RWPE2 (cell line): ENCODE measurements at regions not wholly inside any gene's neighbourhood (a gene's known extent, or its start where the extent isn't known, plus 50 kb on each side); places are given as distances from the start of the nearest gene placed in this dataset.

ENCODE experiments used
- ATAC-seq: fragments of 200-7000 bp; cut with Tn5 transposase; 3 replicates; pipeline ENCODE4 v1.9.1; 2021; ENCODE audit warnings: low read depth
- DNase-seq: peaks from one replicate; pipeline ENCODE4 v3.0.0-alpha.2; 2020; ENCODE audit warnings: low spot score
- H3K27ac ChIP-seq: fragments of 450-650 bp; 2 replicates; pipeline ENCODE4 v1.5.1; 2017; ENCODE audit warnings: mild to moderate bottlenecking; ENCODE audit not compliant: poor library complexity, severe bottlenecking
- H3K27me3 ChIP-seq: fragments of 250-450 bp; sonication (Bioruptor Pico); 2 replicates; pipeline ENCODE4 v1.5.1; 2021; ENCODE audit warnings: mild to moderate bottlenecking, moderate library complexity; ENCODE audit not compliant: insufficient read depth, poor library complexity, severe bottlenecking
- H3K36me3 ChIP-seq: fragments of 250-450 bp; sonication (Bioruptor Pico); 2 replicates; pipeline ENCODE4 v1.5.1; 2020; ENCODE audit warnings: low read depth, mild to moderate bottlenecking, moderate library complexity
- H3K4me1 ChIP-seq: fragments of 250-450 bp; sonication (Bioruptor Pico); 2 replicates; pipeline ENCODE4 v1.5.1; 2021; ENCODE audit warnings: mild to moderate bottlenecking, moderate library complexity; ENCODE audit not compliant: insufficient read depth, poor library complexity, severe bottlenecking
- H3K4me3 ChIP-seq: fragments of 250-450 bp; sonication (Bioruptor Pico); 2 replicates; pipeline ENCODE4 v1.5.1; 2021; ENCODE audit warnings: mild to moderate bottlenecking, moderate library complexity; ENCODE audit not compliant: severe bottlenecking
- H3K9me3 ChIP-seq: fragments of 250-450 bp; sonication (Bioruptor Pico); 2 replicates; pipeline ENCODE4 v1.5.1; 2021; ENCODE audit warnings: mild to moderate bottlenecking, moderate library complexity; ENCODE audit not compliant: severe bottlenecking
- TF ChIP-seq, protein P1 (sequence below): fragments of 450-650 bp; IDR thresholded peaks from one replicate; pipeline ENCODE4 v1.5.1; 2017; ENCODE audit warnings: mild to moderate bottlenecking, moderate library complexity; ENCODE audit not compliant: poor library complexity, severe bottlenecking

DNA sequence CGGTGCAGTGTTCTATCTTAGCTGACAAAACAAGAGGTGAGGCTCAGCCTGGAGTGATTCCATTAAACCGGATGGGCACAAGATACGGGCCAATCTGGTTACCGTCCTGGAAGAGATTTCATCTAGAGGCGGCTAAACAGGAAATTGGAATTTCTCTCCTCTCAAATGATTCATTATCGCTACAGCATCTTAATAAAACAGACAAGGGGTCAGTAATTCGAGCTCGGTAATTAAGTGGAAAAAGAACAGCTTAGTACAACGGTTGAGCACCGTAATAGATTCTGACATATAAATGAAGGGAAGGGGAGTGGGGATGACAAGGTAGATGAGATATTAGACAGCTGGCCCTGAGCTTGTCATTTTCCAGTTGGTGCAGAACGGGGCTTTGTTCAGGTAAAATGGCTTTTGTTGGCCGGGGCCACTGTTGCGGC, 137.2 kb downstream of the EDN3 start:
- TF ChIP-seq, protein P1, sequence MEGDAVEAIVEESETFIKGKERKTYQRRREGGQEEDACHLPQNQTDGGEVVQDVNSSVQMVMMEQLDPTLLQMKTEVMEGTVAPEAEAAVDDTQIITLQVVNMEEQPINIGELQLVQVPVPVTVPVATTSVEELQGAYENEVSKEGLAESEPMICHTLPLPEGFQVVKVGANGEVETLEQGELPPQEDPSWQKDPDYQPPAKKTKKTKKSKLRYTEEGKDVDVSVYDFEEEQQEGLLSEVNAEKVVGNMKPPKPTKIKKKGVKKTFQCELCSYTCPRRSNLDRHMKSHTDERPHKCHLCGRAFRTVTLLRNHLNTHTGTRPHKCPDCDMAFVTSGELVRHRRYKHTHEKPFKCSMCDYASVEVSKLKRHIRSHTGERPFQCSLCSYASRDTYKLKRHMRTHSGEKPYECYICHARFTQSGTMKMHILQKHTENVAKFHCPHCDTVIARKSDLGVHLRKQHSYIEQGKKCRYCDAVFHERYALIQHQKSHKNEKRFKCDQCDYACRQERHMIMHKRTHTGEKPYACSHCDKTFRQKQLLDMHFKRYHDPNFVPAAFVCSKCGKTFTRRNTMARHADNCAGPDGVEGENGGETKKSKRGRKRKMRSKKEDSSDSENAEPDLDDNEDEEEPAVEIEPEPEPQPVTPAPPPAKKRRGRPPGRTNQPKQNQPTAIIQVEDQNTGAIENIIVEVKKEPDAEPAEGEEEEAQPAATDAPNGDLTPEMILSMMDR: no peak
- Histone ChIP-seq H3K36me3 (no peaks in the 10 kb centered on the region), H3K4me1 (peaks cover 3% of the 10 kb centered on the region), H3K27me3 (peaks cover 5% of the 10 kb centered on the region), H3K27ac (no peak overlapping the region), H3K9me3 (no peaks in the 10 kb centered on the region), H3K4me3 (no peak overlapping the region)
- no peak for DNase-seq
- ATAC-seq: no peak

DNA sequence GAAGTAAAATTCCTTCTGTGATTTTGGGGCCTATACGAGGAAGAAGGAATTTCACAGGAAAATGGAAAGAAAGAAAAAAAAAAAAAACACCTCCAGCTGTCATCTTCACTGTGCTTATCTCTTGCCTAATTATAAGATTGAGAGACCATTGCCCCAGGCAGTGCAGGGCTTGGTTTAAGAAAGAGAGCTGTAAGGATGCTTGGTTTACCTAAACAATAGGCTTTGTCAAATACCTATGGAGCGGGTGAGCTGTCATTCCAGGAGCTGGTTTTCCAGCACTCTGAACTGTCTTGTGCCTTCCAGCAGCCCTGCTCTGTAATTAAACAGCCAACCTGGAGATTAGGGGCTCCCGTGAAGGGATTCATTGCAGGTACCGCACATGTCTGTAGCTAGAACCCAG, 137.8 kb downstream of the EDN3 start:
- no peak overlapping the region for H3K4me3 ChIP-seq
- H3K27me3 ChIP-seq: peaks cover 11% of the 10 kb centered on the region
- H3K27ac ChIP-seq: no peak overlapping the region
- H3K4me1 ChIP-seq: peaks cover 3% of the 10 kb centered on the region
- H3K9me3 ChIP-seq: no peaks in the 10 kb centered on the region
- ATAC-seq (no peak), DNase-seq (no peak)
- TF ChIP-seq, protein P1: no peak
- no peaks in the 10 kb centered on the region for H3K36me3 ChIP-seq

DNA sequence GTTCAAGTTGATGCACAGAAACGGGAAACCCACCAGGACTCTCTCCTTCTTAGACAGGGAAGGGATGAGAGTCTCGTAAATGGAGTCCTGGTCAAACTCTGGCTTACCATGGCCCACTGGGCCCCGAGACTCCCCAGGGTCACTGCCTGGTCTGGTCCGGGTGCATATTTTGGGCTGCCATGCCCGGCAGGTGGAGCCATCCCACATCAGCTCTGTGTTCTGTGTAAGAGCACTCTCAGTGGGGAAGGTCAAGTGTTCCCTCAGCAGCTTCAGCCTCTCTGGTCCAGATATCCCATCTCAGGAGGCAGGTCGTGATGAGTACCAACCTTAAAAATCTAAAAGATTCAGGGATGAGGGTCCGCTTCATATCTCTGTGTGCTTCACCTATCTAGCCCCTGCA, 138.8 kb downstream of the EDN3 start:
- H3K27ac ChIP-seq: no peak overlapping the region
- TF ChIP-seq, protein P1: no peak
- H3K4me3 ChIP-seq: no peak overlapping the region
- H3K27me3 ChIP-seq: peaks cover 21% of the 10 kb centered on the region
- no peak for DNase-seq
- no peak for ATAC-seq
- H3K9me3 ChIP-seq: no peaks in the 10 kb centered on the region
- H3K4me1 ChIP-seq: peaks cover 3% of the 10 kb centered on the region
- H3K36me3 ChIP-seq: no peaks in the 10 kb centered on the region

DNA sequence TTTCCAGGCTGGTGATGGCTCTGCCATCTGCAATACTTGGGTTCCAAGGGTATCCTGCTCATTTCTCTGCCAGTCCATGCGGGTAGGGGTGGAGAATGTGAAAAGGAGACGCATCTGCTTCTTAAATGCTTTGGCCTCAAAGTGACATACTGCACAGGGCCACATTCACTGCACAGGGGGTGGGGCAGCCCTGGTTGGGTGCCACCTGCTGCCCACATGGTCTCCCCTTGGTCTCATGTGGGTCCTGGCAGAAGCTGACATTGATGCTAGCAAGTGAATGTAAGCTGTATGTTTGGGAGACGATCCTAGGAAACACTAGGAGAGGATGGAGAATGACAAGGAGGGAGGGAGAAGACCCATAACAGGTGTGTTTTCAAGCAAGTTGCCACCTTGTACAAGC, 140.9 kb downstream of the EDN3 start:
- ATAC-seq (no peak), DNase-seq (no peak)
- Histone ChIP-seq H3K27ac (no peak overlapping the region), H3K4me3 (no peak overlapping the region), H3K4me1 (no peaks in the 10 kb centered on the region), H3K27me3 (peaks cover 42% of the 10 kb centered on the region), H3K9me3 (no peaks in the 10 kb centered on the region), H3K36me3 (no peaks in the 10 kb centered on the region)
- TF ChIP-seq, protein P1: no peak

DNA sequence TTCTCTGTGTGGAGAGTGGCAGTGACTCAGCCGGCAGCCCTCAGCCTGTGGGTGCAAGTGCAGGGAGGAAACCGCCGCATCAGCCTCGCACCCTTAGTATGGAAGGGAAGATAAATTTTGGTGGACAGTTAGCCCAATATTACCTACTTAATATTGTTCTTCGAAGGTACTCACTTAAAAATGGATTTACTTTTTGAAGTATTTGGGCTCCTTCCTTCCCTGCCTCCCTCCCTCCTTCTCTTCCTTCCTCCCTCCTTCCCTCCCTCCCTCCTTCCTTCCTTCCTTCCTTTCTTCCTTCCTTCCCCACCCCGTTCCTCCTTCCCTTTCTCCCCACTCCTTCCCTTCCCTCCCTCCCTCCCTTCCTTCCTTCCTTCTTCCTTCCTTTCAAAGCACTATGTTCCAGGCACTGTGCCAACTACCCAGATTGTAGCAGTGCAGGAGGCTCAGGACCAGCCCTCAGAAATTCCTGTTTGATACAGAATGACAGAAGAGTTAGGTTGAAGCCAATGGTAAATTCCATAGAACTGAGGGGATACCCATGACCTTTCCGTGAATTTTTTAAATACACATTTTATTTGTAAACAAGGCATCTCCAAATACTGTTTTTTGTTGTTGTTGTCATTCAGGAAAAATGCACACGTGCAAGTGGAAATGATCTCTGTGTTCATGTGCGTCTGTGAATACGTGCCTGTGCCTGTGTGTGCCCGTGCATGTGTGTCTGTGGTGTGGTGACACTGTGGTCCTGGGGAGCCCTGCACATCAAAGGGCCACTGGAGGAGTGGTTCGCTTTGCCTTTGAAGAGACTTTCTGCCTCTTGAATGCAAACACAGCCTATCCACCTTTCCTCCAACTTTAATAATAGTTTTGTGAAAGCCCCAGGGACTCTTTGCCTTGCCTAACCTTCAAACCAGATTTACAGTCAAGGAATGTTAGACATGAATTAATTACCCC, 141.7 kb downstream of the EDN3 start:
- Histone ChIP-seq H3K27me3 (peaks cover 50% of the 10 kb centered on the region), H3K36me3 (no peaks in the 10 kb centered on the region), H3K4me3 (no peak overlapping the region), H3K27ac (no peak overlapping the region), H3K9me3 (no peaks in the 10 kb centered on the region), H3K4me1 (no peaks in the 10 kb centered on the region)
- TF ChIP-seq, protein P1: no peak
- ATAC-seq (no peak), DNase-seq (no peak)
